Esophagus squamous epithelium (tissue), 5 donors: ENCODE measurements at regions not wholly inside any gene's neighbourhood (a gene's known extent, or its start where the extent isn't known, plus 50 kb on each side); places are given as distances from the start of the nearest gene placed in this dataset.

Experiments
- DNase-seq: peaks from one replicate; lab custom pipeline; 2025; lab: John Stamatoyannopoulos, UW
- H3K27ac ChIP-seq, 4 donors: fragments of 200-600 bp; sonication (generic); one replicate each; pipeline ENCODE4 v1.5.1; 2016 to 2019; ENCODE audit warnings: mild to moderate bottlenecking in 1 of 4
- H3K27me3 ChIP-seq, 4 donors: fragments of 200-600 bp; sonication (generic); 1 replicate in 3 of 4; 2 replicates in 1 of 4; pipeline versions ENCODE4 v1.5.1 to v1.6.0; 2017 to 2021; ENCODE audit warnings: antibody characterized with exemption in 1 of 4
- H3K36me3 ChIP-seq, 3 donors: fragments of 200-600 bp; sonication (generic); one replicate each; pipeline ENCODE4 v1.5.1; 2016 to 2019
- H3K4me1 ChIP-seq, 3 donors: fragments of 200-600 bp; sonication (generic); one replicate each; pipeline ENCODE4 v1.5.1; 2017 to 2019
- H3K4me3 ChIP-seq, 4 donors: fragments of 200-600 bp; sonication (generic); 1 replicate in 3 of 4; 2 replicates in 1 of 4; pipeline ENCODE4 v1.5.1; 2016 to 2019; ENCODE audit warnings: mild to moderate bottlenecking in 2 of 4, moderate library complexity in 1 of 4
- H3K9me3 ChIP-seq, 3 donors: fragments of 200-600 bp; sonication (generic); one replicate each; pipeline ENCODE4 v1.5.1; 2016 to 2019
- POLR2A ChIP-seq, 4 donors: fragments of 450-650 bp; IDR thresholded peaks; one replicate each; pipeline ENCODE4 v1.6.1; 2017; ENCODE audit warnings: antibody characterized with exemption in 4 of 4, mild to moderate bottlenecking in 4 of 4, moderate library complexity in 3 of 4
- WGBS, 2 donors: methylation state at CpG; one replicate each; pipeline ENCODE4 v1.1.5; 2018; 5-methylcytosine and 5-hydroxymethylcytosine counted together
- intact Hi-C: fragments of 100-400 bp; cut with DNase I; formaldehyde crosslinking; loops from one replicate; pipeline ENCODE4 v1.15.0; 2022
- TF ChIP-seq, protein P1 (sequence below), 6 experiments: fragments of 450-650 bp in 4 of 6; fragments of 200-600 bp in 2 of 6; sonication (generic) in 2 of 6; IDR thresholded peaks; one replicate each; pipeline ENCODE4 v1.5.1; 2016 to 2019; ENCODE audit warnings: antibody characterized with exemption in 6 of 6, mild to moderate bottlenecking in 4 of 6, moderate library complexity in 4 of 6
- donor health status: DM: yes; HTN: yes; CAD: no.

DNA sequence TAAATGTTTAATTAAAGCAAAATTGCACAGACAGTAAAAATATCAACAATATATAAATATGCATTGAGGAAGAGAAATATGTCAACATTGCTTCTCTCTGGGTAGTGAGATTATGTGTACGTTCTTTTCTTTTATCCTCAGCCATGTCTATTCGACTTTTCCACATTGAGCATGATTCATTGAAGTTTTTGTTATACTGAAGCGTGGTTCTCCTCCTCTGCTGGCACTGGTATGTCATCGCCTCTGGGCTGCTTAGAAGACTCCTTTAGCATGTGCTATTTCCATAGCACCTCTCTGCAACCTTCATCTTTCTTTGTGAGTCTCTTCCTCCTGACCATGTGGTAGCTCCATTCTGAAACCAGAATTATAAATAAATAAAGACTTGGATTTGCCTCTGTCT lies 65.8 kb upstream of the AKAP13 start:
- Histone ChIP-seq H3K4me3 (no peak overlapping the region), H3K27me3 (no peaks in the 10 kb centered on the region), H3K27ac (no peak overlapping the region), H3K4me1 (peaks cover 6 to 34% (median 11%) of the 10 kb centered on the region in 3 donors), H3K9me3 (no peaks in the 10 kb centered on the region), H3K36me3 (no peaks in the 10 kb centered on the region)
- no peak for TF ChIP-seq POLR2A (IDR thresholded peaks at IDR 0.05)
- TF ChIP-seq, protein P1, sequence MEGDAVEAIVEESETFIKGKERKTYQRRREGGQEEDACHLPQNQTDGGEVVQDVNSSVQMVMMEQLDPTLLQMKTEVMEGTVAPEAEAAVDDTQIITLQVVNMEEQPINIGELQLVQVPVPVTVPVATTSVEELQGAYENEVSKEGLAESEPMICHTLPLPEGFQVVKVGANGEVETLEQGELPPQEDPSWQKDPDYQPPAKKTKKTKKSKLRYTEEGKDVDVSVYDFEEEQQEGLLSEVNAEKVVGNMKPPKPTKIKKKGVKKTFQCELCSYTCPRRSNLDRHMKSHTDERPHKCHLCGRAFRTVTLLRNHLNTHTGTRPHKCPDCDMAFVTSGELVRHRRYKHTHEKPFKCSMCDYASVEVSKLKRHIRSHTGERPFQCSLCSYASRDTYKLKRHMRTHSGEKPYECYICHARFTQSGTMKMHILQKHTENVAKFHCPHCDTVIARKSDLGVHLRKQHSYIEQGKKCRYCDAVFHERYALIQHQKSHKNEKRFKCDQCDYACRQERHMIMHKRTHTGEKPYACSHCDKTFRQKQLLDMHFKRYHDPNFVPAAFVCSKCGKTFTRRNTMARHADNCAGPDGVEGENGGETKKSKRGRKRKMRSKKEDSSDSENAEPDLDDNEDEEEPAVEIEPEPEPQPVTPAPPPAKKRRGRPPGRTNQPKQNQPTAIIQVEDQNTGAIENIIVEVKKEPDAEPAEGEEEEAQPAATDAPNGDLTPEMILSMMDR (IDR thresholded peaks at IDR 0.05): no peak
- intact Hi-C loops: no loop called here
- DNase-seq: no peak
- WGBS, 2 donors: 34 to 35% methylated on average over 4 of the region's 4 CpGs

DNA sequence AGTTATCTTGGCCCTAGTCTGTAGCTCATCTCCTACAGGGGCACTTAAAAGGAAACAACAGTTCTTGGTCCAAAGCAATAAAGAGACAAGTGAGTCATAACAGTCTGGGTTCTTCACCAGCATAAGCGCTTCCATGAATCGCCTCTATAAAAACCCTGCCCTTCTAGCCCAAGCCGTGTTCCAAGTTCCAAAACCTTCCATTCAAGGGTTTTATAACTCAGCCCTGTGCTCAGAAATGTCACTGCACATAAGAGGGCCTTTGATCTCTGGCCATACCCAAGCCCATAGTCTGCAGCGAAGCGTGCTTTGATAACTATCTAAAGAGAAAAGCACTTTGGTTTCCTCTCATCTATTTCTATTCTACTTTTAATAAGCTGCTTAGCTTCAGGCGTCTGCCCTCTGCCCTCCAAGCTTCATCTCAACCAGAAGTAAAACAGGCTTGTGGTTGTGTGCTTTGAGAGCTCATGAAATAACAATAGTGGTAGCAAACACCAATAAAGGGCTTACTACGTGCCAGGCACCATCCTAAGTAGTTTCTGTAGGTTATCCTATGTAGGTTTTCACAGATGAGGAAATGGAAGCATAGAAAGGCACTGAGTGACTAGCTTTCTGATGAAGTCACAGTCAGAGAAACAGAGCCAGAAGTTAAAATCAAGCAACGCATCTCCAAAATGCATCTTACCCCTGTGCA lies 64.0 kb upstream of the AKAP13 start:
- 60 to 77% methylated on average over 8 of the region's 8 CpGs for WGBS, 2 donors
- intact Hi-C loops: no loop called here
- Histone ChIP-seq H3K9me3 (no peaks in the 10 kb centered on the region), H3K27me3 (no peaks in the 10 kb centered on the region), H3K4me1 (peaks cover 6 to 34% (median 11%) of the 10 kb centered on the region in 3 donors), H3K27ac (peak overlapping the region in 1 of 4 donors; percentile 38), H3K4me3 (no peak overlapping the region), H3K36me3 (no peaks in the 10 kb centered on the region)
- DNase-seq: no peak
- TF ChIP-seq POLR2A (IDR thresholded peaks at IDR 0.05): no peak
- TF ChIP-seq, protein P1 (IDR thresholded peaks at IDR 0.05): no peak

DNA sequence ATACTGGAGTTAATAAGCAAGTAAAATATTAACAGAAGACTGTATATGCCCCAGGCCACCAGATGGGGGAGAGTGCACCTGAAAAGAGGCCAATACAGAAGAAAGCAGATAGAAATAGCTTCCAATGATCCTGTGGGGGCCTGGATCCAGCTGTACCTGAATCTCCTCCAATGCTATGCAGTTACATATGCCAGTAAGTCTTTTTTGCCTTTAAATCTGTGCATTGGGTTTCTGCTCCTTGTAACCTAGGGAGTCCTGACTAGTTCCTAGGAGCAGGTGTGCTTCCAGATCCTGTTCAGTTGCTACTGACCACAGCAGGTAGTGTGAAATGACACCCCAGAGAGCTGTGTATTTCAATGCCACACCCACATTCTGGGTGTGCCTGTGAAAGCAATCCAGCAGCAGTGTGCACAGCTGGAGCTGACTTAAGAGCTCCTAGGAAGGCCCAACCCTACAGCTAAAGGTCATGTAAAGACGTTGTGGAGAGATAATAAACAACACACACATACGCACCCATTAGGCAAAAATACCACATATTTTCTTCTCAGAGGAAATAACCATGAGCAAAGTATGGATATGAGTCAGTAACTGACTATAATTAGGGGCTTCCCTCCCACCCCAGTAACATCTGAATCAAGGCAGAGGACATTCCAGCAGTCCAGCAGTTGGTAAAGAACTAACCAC lies 62.2 kb upstream of the AKAP13 start:
- H3K4me3 ChIP-seq: no peak overlapping the region
- no peaks in the 10 kb centered on the region for H3K36me3 ChIP-seq
- H3K27ac ChIP-seq: peak overlapping the region in 3 of 4 donors; percentile 58 to 64 (median 64)
- no peak for DNase-seq
- H3K4me1 ChIP-seq: peaks cover 6 to 34% (median 11%) of the 10 kb centered on the region in 3 donors
- TF ChIP-seq POLR2A (IDR thresholded peaks at IDR 0.05): no peak
- TF ChIP-seq, protein P1 (IDR thresholded peaks at IDR 0.05): peak in 2 of 6 experiments; percentile 16 to 19
- no peaks in the 10 kb centered on the region for H3K27me3 ChIP-seq
- no peaks in the 10 kb centered on the region for H3K9me3 ChIP-seq
- intact Hi-C loops: no loop called here
- WGBS, 2 donors: 28 to 29% methylated on average over 2 of the region's 2 CpGs

DNA sequence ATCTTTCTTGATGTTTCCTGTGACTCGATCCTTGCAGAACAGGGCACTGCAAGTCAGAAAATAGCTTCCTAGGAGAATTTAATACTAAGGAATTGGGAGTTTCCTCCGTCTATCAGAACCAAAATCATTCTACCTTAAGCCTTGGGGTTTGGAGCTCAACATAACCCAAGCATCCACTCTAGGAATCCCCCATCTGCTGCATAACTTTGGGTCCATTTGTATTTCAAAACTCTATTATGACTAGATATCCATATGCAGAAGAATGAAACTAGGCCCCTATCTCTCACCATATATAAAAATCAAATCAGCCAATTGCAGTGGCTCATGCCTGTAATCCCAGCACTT lies 61.7 kb upstream of the AKAP13 start:
- no peak for DNase-seq
- no peak overlapping the region for H3K4me3 ChIP-seq
- 53 to 63% methylated on average over 2 of the region's 2 CpGs for whole genome bisulfite sequencing, 2 donors
- no peaks in the 10 kb centered on the region for H3K9me3 ChIP-seq
- no peak for TF ChIP-seq POLR2A (IDR thresholded peaks at IDR 0.05)
- TF ChIP-seq, protein P1 (IDR thresholded peaks at IDR 0.05): no peak
- H3K36me3 ChIP-seq: no peaks in the 10 kb centered on the region
- H3K27me3 ChIP-seq: no peaks in the 10 kb centered on the region
- intact Hi-C loops: no loop called here
- peaks cover 6 to 34% (median 11%) of the 10 kb centered on the region in 3 donors for H3K4me1 ChIP-seq
- H3K27ac ChIP-seq: peak overlapping the region in 2 of 4 donors; percentile 64

DNA sequence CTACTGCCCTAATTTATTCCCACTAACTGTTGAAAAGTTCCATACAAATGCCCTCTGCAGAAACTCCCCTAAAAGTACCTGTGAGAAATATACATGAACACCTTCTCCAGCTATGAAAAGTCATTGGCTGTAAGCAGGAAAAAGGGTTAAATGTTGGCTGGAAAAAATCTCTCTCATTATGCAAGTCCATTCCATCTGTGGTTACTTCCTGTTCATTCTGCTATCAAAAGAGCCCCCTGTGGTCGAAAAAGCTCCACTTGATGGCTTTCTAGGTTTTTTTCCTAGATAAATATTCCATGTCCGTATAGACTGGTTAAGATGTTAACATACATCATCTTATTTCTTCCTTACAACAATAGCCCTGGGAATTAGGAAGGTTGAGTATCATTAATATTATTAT lies 56.2 kb upstream of the AKAP13 start:
- H3K27me3 ChIP-seq: no peaks in the 10 kb centered on the region
- no peaks in the 10 kb centered on the region for H3K36me3 ChIP-seq
- H3K27ac ChIP-seq: no peak overlapping the region
- peaks cover 0 to 1% (median 0%) of the 10 kb centered on the region in 3 donors for H3K4me1 ChIP-seq
- H3K4me3 ChIP-seq: no peak overlapping the region
- 18 to 32% methylated on average over 2 of the region's 2 CpGs for WGBS, 2 donors
- H3K9me3 ChIP-seq: no peaks in the 10 kb centered on the region
- intact Hi-C loops: no loop called here
- no peak for DNase-seq
- no peak for TF ChIP-seq POLR2A (IDR thresholded peaks at IDR 0.05)
